OCI-LY7 (cell line): ENCODE measurements at regions not wholly inside any gene's neighbourhood (a gene's known extent, or its start where the extent isn't known, plus 50 kb on each side); places are given as distances from the start of the nearest gene placed in this dataset.

Experiments
- BruUV-seq: library from RNA; stranded (reverse); fragments of 400-500 nt; replicated peaks from 2 replicates; lab custom pipeline; 2021; lab: Mats Ljungman, UMichigan
- CTCF ChIA-PET: fragments of 300-600 bp; sonication (Branson Sonifier 250); formaldehyde crosslinking; loops from one replicate; lab custom pipeline; 2022; ENCODE audit warnings: antibody characterized with exemption; ENCODE audit not compliant: unreplicated experiment; lab: Charles Lee
- POLR2A ChIA-PET: fragments of 300-600 bp; sonication (Branson Sonifier 250); formaldehyde crosslinking; loops from one replicate; lab custom pipeline; 2022; ENCODE audit warnings: antibody characterized with exemption; lab: Charles Lee
- DNase-seq: peaks from one replicate; pipeline ENCODE4 v3.0.0-alpha.2; 2015; ENCODE audit warnings: low spot score
- H2AFZ ChIP-seq: fragments of 200-600 bp; sonication (generic), shearing (Covaris generic); 2 replicates; pipeline ENCODE4 v1.6.1; 2014; ENCODE audit warnings: mild to moderate bottlenecking, antibody characterized with exemption, low read length, moderate library complexity
- H3K27ac ChIP-seq: fragments of 200-600 bp; sonication (generic); 2 replicates; pipeline ENCODE4 v1.5.1; 2014; ENCODE audit warnings: mixed run types, low read depth, mild to moderate bottlenecking, moderate library complexity, low read length, inconsistent platforms; ENCODE audit not compliant: poor library complexity, severe bottlenecking
- H3K36me3 ChIP-seq: fragments of 200-600 bp; sonication (generic); 2 replicates; pipeline ENCODE4 v1.6.1; 2014; ENCODE audit warnings: mild to moderate bottlenecking, antibody characterized with exemption, low read length, moderate library complexity, mixed read lengths; ENCODE audit not compliant: insufficient read depth
- H3K4me1 ChIP-seq: fragments of 200-600 bp; sonication (generic); 2 replicates; pipeline ENCODE4 v1.5.1; 2014; ENCODE audit warnings: mild to moderate bottlenecking, low read length; ENCODE audit not compliant: insufficient read depth, poor library complexity, severe bottlenecking
- H3K4me2 ChIP-seq: fragments of 200-600 bp; sonication (generic); 2 replicates; pipeline ENCODE4 v1.6.1; 2014; ENCODE audit warnings: mild to moderate bottlenecking, low read length
- H3K4me3 ChIP-seq: fragments of 200-600 bp; sonication (generic); 2 replicates; pipeline ENCODE4 v1.5.1; 2014; ENCODE audit warnings: mild to moderate bottlenecking, low read depth, low read length; ENCODE audit not compliant: poor library complexity, severe bottlenecking
- H3K79me2 ChIP-seq: fragments of 200-600 bp; sonication (generic); 2 replicates; pipeline ENCODE4 v1.6.1; 2016; ENCODE audit warnings: low read depth, mild to moderate bottlenecking, low read length, moderate library complexity, mixed read lengths; ENCODE audit not compliant: insufficient read depth
- H3K9me2 ChIP-seq: fragments of 200-600 bp; sonication (generic); 2 replicates; pipeline ENCODE4 v1.6.1; 2016; ENCODE audit warnings: mild to moderate bottlenecking, low read length, mixed read lengths; ENCODE audit not compliant: insufficient read depth
- H3K9me3 ChIP-seq: fragments of 200-600 bp; sonication (generic); 2 replicates; pipeline ENCODE4 v1.6.1; 2014; ENCODE audit warnings: mild to moderate bottlenecking, mixed run types, low read length, mixed read lengths
- H4K20me1 ChIP-seq: fragments of 200-600 bp; sonication (generic); 2 replicates; pipeline ENCODE4 v1.6.1; 2014; ENCODE audit warnings: mild to moderate bottlenecking, antibody characterized with exemption, low read length, moderate library complexity, mixed read lengths; ENCODE audit not compliant: insufficient read depth
- EZH2phosphoT487 ChIP-seq: fragments of 200-600 bp; sonication (generic); IDR thresholded peaks from 2 replicates; pipeline ENCODE4 v1.6.1; 2018; ENCODE audit warnings: low read depth, borderline replicate concordance, mild to moderate bottlenecking, mixed run types, antibody characterized with exemption, low read length, moderate library complexity, mixed read lengths
- intact Hi-C: fragments of 100-400 bp; cut with micrococcal nuclease; formaldehyde crosslinking; loops from one replicate; pipeline ENCODE4 v1.10.0; 2022; ENCODE audit not compliant: unreplicated experiment
- TF ChIP-seq, protein P1 (sequence below): fragments of 200-600 bp; sonication (generic); conservative IDR thresholded peaks from 2 replicates; pipeline ENCODE4 v1.5.1; 2014; ENCODE audit warnings: mild to moderate bottlenecking, antibody characterized with exemption, low read length, moderate library complexity, mixed read lengths

DNA sequence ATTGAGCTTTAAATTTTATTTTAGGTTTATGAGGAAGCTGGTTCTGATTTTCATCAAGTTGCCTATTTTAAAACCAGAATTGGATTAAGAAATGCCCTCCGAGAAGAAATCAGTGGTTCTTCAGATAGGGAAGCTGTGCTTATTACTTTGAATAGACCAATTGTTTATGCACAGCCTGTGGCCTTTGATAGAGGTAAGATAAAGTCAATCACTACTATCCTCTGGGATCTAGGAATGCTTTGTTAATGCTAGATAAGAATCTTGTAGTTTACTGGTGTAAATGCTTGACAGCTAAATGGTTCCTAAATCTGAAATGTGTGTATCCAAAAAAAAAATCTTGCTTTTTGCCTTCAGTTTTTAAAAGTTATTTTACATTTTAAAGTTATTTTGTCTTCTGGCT is 73.0 kb upstream of the ADAD1 start:
- no peak overlapping the region for H2AFZ ChIP-seq
- H4K20me1 ChIP-seq, result no peaks in the 10 kb centered on the region
- H3K4me1 ChIP-seq, result no peaks in the 10 kb centered on the region
- no TSS peak for BruUV-seq
- CTCF ChIA-PET, result no interaction called here
- POLR2A ChIA-PET, result interaction anchor here (0.6 kb wide), 2 partner anchors 13 to 322 kb away, joined by 3 read pairs; no protein-coding TSS in a partner anchor
- no peaks in the 10 kb centered on the region for H3K79me2 ChIP-seq
- no peak overlapping the region for H3K4me3 ChIP-seq
- no peak for DNase-seq
- H3K4me2 ChIP-seq, result no peak overlapping the region
- H3K9me3 ChIP-seq, result no peaks in the 10 kb centered on the region
- intact Hi-C loops, result no loop called here
- H3K9me2 ChIP-seq, result no peaks in the 10 kb centered on the region
- TF ChIP-seq EZH2phosphoT487, result no peak
- TF ChIP-seq, protein P1, sequence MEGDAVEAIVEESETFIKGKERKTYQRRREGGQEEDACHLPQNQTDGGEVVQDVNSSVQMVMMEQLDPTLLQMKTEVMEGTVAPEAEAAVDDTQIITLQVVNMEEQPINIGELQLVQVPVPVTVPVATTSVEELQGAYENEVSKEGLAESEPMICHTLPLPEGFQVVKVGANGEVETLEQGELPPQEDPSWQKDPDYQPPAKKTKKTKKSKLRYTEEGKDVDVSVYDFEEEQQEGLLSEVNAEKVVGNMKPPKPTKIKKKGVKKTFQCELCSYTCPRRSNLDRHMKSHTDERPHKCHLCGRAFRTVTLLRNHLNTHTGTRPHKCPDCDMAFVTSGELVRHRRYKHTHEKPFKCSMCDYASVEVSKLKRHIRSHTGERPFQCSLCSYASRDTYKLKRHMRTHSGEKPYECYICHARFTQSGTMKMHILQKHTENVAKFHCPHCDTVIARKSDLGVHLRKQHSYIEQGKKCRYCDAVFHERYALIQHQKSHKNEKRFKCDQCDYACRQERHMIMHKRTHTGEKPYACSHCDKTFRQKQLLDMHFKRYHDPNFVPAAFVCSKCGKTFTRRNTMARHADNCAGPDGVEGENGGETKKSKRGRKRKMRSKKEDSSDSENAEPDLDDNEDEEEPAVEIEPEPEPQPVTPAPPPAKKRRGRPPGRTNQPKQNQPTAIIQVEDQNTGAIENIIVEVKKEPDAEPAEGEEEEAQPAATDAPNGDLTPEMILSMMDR, result no peak
- H3K27ac ChIP-seq, result no peak overlapping the region
- peaks cover 4% of the 10 kb centered on the region; the same call in 1 of the 2 replicates for H3K36me3 ChIP-seq

DNA sequence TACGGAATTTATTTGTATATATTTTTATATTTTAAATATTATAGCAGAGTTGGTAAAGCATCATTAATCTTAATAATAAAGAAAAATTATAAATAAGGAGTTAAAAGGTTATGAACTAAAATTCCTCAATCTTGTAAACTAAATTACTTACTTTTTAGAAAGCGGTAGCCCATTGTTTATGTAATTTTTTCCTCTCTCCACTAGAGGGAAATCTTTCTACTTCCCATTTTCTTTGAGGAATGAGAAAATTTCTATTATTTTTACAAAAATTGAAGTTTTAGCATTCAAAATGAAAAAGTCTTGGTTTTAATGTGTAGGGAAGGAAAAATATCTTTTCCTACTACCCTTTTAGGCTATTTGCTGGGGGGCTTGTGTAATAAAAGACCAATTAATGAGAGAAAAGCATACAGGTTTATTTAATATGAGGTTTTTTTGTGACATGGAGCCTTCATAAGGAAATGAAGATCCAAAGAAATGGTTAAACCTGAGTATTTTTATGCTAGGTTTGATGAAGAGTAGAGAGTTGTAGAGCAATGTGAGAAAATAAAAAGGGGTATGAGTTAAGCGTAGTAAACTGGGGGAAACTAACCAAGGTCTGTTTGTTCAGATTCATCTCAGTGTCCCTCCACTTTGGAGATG is 68.7 kb upstream of the ADAD1 start:
- Histone ChIP-seq H4K20me1 (no peaks in the 10 kb centered on the region), H3K36me3 (peaks cover 7% of the 10 kb centered on the region; the same call in 1 of the 2 replicates), H3K9me3 (no peaks in the 10 kb centered on the region), H3K4me1 (no peaks in the 10 kb centered on the region), H3K9me2 (no peaks in the 10 kb centered on the region), H3K4me2 (no peak overlapping the region), H3K4me3 (no peak overlapping the region), H2AFZ (no peak overlapping the region), H3K27ac (no peak overlapping the region), H3K79me2 (no peaks in the 10 kb centered on the region)
- BruUV-seq, result no TSS peak
- CTCF ChIA-PET, result no interaction called here
- DNase-seq, result peak; percentile 7
- TF ChIP-seq EZH2phosphoT487, result no peak
- TF ChIP-seq, protein P1, result peak; percentile 78
- POLR2A ChIA-PET, result no interaction called here
- intact Hi-C loops, result no loop called here

DNA sequence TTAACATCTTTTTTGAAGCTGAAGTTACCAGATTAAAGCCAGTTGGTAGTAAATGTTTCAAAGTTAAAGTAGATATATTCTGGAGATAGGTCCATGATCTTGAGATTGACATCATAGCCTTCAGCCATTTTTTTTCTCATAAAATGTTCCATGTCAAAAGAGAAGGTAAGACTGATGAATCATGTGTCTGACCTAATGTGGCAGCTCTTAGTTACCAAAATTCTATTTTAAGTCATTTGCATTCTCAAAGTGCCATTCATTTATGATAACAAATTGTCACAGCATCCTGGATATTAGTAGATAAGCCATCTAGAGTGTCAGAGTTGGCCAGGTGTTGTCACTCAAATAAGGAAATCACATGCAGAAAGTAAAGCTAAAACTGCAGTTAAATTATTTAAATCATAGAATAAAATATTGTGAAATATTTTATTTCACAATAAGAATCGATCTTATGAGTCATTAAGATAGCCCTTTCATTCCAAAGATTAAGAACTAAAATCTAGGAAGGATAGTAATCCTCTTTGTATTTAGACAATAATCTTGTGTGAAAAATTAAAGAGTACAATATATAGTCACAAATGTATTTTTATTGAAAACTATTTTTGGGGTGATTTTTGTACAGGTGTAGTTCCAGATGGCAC is 65.7 kb upstream of the ADAD1 start:
- Histone ChIP-seq H3K79me2 (no peaks in the 10 kb centered on the region), H3K4me1 (no peaks in the 10 kb centered on the region), H3K9me3 (no peaks in the 10 kb centered on the region), H3K27ac (no peak overlapping the region), H3K4me2 (no peak overlapping the region), H2AFZ (no peak overlapping the region), H3K9me2 (no peaks in the 10 kb centered on the region), H3K4me3 (no peak overlapping the region), H4K20me1 (no peaks in the 10 kb centered on the region), H3K36me3 (peaks cover 29% of the 10 kb centered on the region; the same call in 1 of the 2 replicates)
- intact Hi-C loops, result no loop called here
- CTCF ChIA-PET, result no interaction called here
- no peak for DNase-seq
- TF ChIP-seq EZH2phosphoT487, result no peak
- TF ChIP-seq, protein P1, result no peak
- POLR2A ChIA-PET, result interaction anchor here (1.4 kb wide), 1 partner anchor 11 kb away, joined by 3 read pairs; no protein-coding TSS in a partner anchor
- BruUV-seq, result no TSS peak
